ENCODE measurements at regions not wholly inside any gene's neighbourhood (a gene's known extent, or its start where the extent isn't known, plus 50 kb on each side); places are given as distances from the start of the nearest gene placed in this dataset.

DNA sequence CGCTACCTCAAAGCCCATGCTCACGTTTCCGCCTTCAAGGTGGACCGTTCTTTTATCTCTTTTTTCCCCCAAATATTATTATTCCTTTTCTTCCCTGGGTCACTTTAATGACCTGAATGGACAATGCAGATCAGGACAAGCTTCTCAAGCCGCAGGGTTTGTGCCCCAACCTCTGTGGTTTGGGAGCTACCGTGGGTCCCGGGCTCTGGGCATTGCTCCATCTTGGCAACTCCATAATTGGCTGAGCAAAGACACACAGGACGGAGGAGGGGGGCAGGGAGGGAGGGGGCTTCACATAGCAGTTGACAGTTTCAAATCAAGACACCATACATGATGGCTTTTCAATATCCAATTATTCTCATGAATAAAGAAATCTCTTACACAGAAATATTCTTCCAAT is 308.1 kb upstream of the FZD8 start:
- no peaks in the 10 kb centered on the region for H3K9me3 ChIP-seq
- no peaks in the 10 kb centered on the region for H3K27me3 ChIP-seq
- no peak overlapping the region for H3K4me3 ChIP-seq
- TF ChIP-seq POLR2AphosphoS5 (IDR thresholded peaks at IDR 0.05) (no peak), EP300 (IDR thresholded peaks at IDR 0.05) (no peak)
- no peak overlapping the region for H3K27ac ChIP-seq
- no peaks in the 10 kb centered on the region for H3K36me3 ChIP-seq
- 86 to 87% methylated on average over 8 of the region's 8 CpGs for WGBS, 2 donors
- no peaks in the 10 kb centered on the region for H3K4me1 ChIP-seq
- intact Hi-C loops (cut with DNase I), result no loop called here
- no peak for DNase-seq

DNA sequence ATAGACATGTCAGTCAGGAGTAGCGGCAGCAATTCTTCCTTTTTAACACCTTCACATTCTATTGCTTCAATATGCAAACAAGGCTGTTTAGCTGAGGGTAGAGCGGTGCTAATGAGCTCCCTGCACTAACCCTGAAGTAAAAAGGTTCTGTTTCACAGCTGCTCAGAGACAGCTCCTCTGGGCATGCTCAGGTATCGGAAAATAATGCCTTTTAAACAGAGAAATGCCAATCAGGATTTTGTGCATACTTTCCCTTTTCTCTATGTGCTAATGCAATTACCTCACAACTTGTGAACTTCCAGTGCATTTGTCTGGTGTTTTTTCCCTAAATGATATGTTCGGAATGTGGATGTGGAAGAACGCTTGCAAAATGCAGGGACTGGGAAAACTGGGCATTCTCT is 307.7 kb upstream of the FZD8 start:
- no peaks in the 10 kb centered on the region for H3K4me1 ChIP-seq
- intact Hi-C loops (cut with DNase I), result no loop called here
- H3K27me3 ChIP-seq, result no peaks in the 10 kb centered on the region
- no peaks in the 10 kb centered on the region for H3K9me3 ChIP-seq
- no peak overlapping the region for H3K4me3 ChIP-seq
- DNase-seq, result no peak
- WGBS, 2 donors, result 89 to 92% methylated on average over 5 of the region's 5 CpGs
- TF ChIP-seq EP300 (IDR thresholded peaks at IDR 0.05), result no peak
- TF ChIP-seq, protein P1, sequence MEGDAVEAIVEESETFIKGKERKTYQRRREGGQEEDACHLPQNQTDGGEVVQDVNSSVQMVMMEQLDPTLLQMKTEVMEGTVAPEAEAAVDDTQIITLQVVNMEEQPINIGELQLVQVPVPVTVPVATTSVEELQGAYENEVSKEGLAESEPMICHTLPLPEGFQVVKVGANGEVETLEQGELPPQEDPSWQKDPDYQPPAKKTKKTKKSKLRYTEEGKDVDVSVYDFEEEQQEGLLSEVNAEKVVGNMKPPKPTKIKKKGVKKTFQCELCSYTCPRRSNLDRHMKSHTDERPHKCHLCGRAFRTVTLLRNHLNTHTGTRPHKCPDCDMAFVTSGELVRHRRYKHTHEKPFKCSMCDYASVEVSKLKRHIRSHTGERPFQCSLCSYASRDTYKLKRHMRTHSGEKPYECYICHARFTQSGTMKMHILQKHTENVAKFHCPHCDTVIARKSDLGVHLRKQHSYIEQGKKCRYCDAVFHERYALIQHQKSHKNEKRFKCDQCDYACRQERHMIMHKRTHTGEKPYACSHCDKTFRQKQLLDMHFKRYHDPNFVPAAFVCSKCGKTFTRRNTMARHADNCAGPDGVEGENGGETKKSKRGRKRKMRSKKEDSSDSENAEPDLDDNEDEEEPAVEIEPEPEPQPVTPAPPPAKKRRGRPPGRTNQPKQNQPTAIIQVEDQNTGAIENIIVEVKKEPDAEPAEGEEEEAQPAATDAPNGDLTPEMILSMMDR (IDR thresholded peaks at IDR 0.05), result no peak
- TF ChIP-seq POLR2A (IDR thresholded peaks at IDR 0.05), result no peak
- no peak for TF ChIP-seq POLR2AphosphoS5 (IDR thresholded peaks at IDR 0.05)
- no peak overlapping the region for H3K27ac ChIP-seq
- H3K36me3 ChIP-seq, result no peaks in the 10 kb centered on the region

DNA sequence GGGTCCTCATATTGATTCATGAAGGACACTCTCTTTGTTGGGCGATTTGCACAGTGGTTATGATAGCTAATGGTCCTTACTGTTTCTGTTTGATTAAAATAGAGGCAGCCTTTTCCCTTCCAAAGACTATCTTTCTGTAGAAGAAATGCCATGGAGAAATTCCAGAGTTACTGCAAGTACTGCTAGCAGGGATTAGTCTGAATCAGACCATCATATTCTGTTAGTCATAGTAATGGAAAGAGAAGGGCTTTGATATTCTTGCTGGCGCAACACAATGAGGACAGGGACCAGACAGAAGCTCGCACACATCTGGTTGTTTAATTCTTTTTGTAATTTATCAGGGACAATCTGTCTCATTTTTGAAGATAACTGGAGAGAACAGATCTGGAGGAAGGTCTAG is 304.5 kb upstream of the FZD8 start:
- H3K27me3 ChIP-seq, result no peaks in the 10 kb centered on the region
- TF ChIP-seq, protein P1 (IDR thresholded peaks at IDR 0.05), result no peak
- TF ChIP-seq EP300 (IDR thresholded peaks at IDR 0.05), result no peak
- TF ChIP-seq POLR2A (IDR thresholded peaks at IDR 0.05), result no peak
- TF ChIP-seq POLR2AphosphoS5 (IDR thresholded peaks at IDR 0.05), result no peak
- no peak for DNase-seq
- H3K4me1 ChIP-seq, result no peaks in the 10 kb centered on the region
- no peak overlapping the region for H3K27ac ChIP-seq
- H3K4me3 ChIP-seq, result no peak overlapping the region
- WGBS, 2 donors, result 83 to 89% methylated on average over 3 of the region's 3 CpGs
- intact Hi-C loops (cut with DNase I), result no loop called here
- no peaks in the 10 kb centered on the region for H3K9me3 ChIP-seq
- H3K36me3 ChIP-seq, result no peaks in the 10 kb centered on the region

DNA sequence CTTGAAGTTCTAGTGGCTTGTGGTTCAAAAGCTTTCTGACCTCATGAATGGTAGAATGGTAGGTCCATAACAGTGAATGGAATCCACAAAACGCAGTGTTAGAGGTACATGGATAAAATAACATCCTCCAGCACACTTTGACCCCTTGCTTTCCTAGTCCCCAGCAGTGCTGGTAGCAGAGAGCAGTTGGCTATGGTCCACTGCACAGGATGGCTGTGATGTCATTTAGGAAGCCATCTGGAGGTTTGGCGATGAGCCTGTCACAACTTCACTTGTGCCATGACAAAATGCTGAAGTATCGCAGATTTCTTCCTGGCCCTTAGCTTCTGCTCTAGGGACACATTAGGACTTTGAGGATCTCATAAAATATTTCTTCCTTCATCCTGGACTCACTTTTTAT is 300.0 kb upstream of the FZD8 start:
- H3K9me3 ChIP-seq, result no peaks in the 10 kb centered on the region
- peaks cover 0 to 8% (median 6%) of the 10 kb centered on the region in 4 donors for H3K4me1 ChIP-seq
- intact Hi-C loops (cut with DNase I), result no loop called here
- H3K27me3 ChIP-seq, result no peaks in the 10 kb centered on the region
- no peaks in the 10 kb centered on the region for H3K36me3 ChIP-seq
- H3K27ac ChIP-seq, result no peak overlapping the region
- no peak for DNase-seq
- TF ChIP-seq, protein P1 (IDR thresholded peaks at IDR 0.05), result no peak
- TF ChIP-seq EP300 (IDR thresholded peaks at IDR 0.05) (no peak), POLR2AphosphoS5 (IDR thresholded peaks at IDR 0.05) (no peak), POLR2A (IDR thresholded peaks at IDR 0.05) (no peak)
- H3K4me3 ChIP-seq, result no peak overlapping the region
- 84 to 88% methylated on average over 3 of the region's 3 CpGs for WGBS, 2 donors

DNA sequence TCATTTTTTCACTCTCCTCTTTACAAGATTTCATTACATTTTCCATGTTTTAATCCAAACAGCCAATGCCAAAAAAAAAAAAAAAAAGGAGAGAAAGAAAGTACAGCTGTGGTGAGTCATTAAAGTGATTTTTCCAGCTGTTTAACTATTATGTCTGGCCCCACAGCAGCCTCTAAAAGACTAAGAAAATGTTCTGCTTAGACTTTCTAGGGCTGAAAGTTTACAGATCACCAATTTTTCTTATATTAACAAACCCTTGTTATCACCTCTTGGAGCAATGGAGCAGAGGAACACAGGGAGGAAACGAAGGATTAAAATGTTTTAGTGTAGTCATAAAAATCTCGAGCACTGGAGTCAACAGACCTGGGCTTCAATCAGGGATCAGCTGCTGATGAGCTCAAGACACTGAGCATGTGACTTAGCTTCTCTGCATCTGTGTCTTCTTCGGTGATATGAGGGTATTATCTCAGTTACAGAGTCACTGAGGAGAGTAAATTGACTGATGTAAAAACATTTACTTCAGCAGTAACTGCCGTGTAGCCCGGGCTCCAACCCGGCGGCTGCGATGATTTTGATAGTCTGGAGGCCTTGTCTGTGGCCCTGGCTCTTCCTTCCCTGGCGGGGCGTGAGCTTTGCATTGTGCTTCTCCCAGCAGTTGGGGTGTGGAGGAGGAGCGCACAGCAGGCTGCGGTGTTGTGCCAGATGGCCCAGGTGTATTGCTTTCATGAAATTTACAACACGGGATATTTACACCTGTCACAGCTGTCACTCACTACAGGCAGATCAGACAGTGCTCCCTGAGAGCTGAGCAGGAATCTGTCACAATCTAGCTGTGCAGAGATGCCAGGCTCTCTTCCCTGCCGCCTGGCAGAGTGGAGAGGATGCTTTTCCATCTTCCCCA is 298.3 kb upstream of the FZD8 start:
- H3K27ac ChIP-seq, result peak overlapping the region in 3 of 4 donors; percentile 12 to 48 (median 46)
- H3K4me3 ChIP-seq, result no peak overlapping the region
- H3K36me3 ChIP-seq, result no peaks in the 10 kb centered on the region
- peaks cover 0 to 8% (median 6%) of the 10 kb centered on the region in 4 donors for H3K4me1 ChIP-seq
- H3K9me3 ChIP-seq, result no peaks in the 10 kb centered on the region
- TF ChIP-seq POLR2AphosphoS5 (IDR thresholded peaks at IDR 0.05) (no peak), POLR2A (IDR thresholded peaks at IDR 0.05) (no peak), EP300 (IDR thresholded peaks at IDR 0.05) (no peak)
- TF ChIP-seq, protein P1 (IDR thresholded peaks at IDR 0.05), result no peak
- intact Hi-C loops (cut with DNase I), result no loop called here
- WGBS, 2 donors, result 9 to 44% methylated on average over 14 of the region's 14 CpGs
- DNase-seq, result no peak
- no peaks in the 10 kb centered on the region for H3K27me3 ChIP-seq
